GM12878 (cell line): ENCODE measurements at regions not wholly inside any gene's neighbourhood (a gene's known extent, or its start where the extent isn't known, plus 50 kb on each side); places are given as distances from the start of the nearest gene placed in this dataset.

Source experiments
- CEBPB ChIP-seq, 2 experiments: fragments of 150-350 bp in 1 of 2; IDR thresholded peaks; 2 replicates each; pipeline ENCODE4 v1.6.1; 2012 to 2014; ENCODE audit warnings: low read depth in 2 of 2, low read length in 2 of 2, borderline replicate concordance in 1 of 2, inconsistent platforms in 1 of 2
- CHD4 ChIP-seq: fragments of 200-600 bp; sonication (generic); IDR thresholded peaks from 2 replicates; pipeline ENCODE4 v1.6.1; 2016; ENCODE audit warnings: mild to moderate bottlenecking
- DPF2 ChIP-seq: fragments of 450-650 bp; IDR thresholded peaks from 2 replicates; pipeline ENCODE4 v1.6.1; 2017; ENCODE audit warnings: mild to moderate bottlenecking
- ESRRA ChIP-seq: IDR thresholded peaks from 2 replicates; pipeline ENCODE4 v1.6.1; 2012; ENCODE audit warnings: mild to moderate bottlenecking, low read length, improper control_type of control experiment
- GATAD2B ChIP-seq: fragments of 450-650 bp; conservative IDR thresholded peaks from 2 replicates; pipeline ENCODE4 v1.6.1; 2017; ENCODE audit warnings: low read depth, mild to moderate bottlenecking, moderate library complexity
- HDAC2 ChIP-seq: fragments of 200-600 bp; sonication (generic); IDR thresholded peaks from 2 replicates; pipeline ENCODE4 v1.6.1; 2017
- IKZF1 ChIP-seq: fragments of 450-650 bp; conservative IDR thresholded peaks from 2 replicates; pipeline ENCODE4 v1.6.1; 2017; ENCODE audit warnings: antibody characterized with exemption, mild to moderate bottlenecking
- IRF4 ChIP-seq: IDR thresholded peaks from 2 replicates; pipeline ENCODE4 v1.6.1; 2011; ENCODE audit warnings: low read depth, low read length
- JUND ChIP-seq: IDR thresholded peaks from 2 replicates; pipeline ENCODE4 v1.6.1; 2012; ENCODE audit warnings: low read depth, mild to moderate bottlenecking, low read length, improper control_type of control experiment, moderate library complexity
- MYC ChIP-seq: IDR thresholded peaks from 2 replicates; pipeline ENCODE4 v1.6.1; 2011; ENCODE audit warnings: mild to moderate bottlenecking, low read length, moderate library complexity, inconsistent platforms; ENCODE audit not compliant: insufficient read depth, insufficient replicate concordance, insufficient read length, severe bottlenecking
- PAX8 ChIP-seq: fragments of 450-650 bp; IDR thresholded peaks from 2 replicates; pipeline ENCODE4 v1.6.1; 2017; ENCODE audit warnings: mild to moderate bottlenecking, moderate library complexity
- RELA ChIP-seq: fragments of 450-650 bp; IDR thresholded peaks from 2 replicates; pipeline ENCODE4 v1.8.0; 2014; ENCODE audit warnings: borderline replicate concordance; ENCODE audit not compliant: partially characterized antibody
- SMAD1 ChIP-seq: fragments of 450-650 bp; IDR thresholded peaks from 2 replicates; pipeline ENCODE4 v1.6.1; 2018; ENCODE audit warnings: mild to moderate bottlenecking, low read depth; ENCODE audit not compliant: partially characterized antibody
- SREBF2 ChIP-seq: IDR thresholded peaks from 2 replicates; pipeline ENCODE4 v1.6.1; 2012; ENCODE audit warnings: mild to moderate bottlenecking, low read length
- SUZ12 ChIP-seq: fragments of 200-600 bp; sonication (generic); IDR thresholded peaks from one replicate; pipeline ENCODE4 v1.6.1; 2018; ENCODE audit warnings: antibody characterized with exemption, mild to moderate bottlenecking; ENCODE audit not compliant: unreplicated experiment
- ZZZ3 ChIP-seq: IDR thresholded peaks from 2 replicates; pipeline ENCODE4 v1.6.1; 2011; ENCODE audit warnings: low read depth; ENCODE audit not compliant: control insufficient read depth, insufficient read length
- TF ChIP-seq, protein P1 (sequence below): fragments of 450-650 bp; formaldehyde crosslinking; IDR thresholded peaks from 2 replicates; pipeline ENCODE4 v1.5.0; 2022; ENCODE audit warnings: mild to moderate bottlenecking, missing genetic modification characterization
- TF ChIP-seq, protein P2 (sequence below): fragments of 450-650 bp; IDR thresholded peaks from 2 replicates; pipeline ENCODE4 v1.6.1; 2017; ENCODE audit warnings: borderline replicate concordance
- TF ChIP-seq, protein P3 (sequence below): fragments of 450-650 bp; IDR thresholded peaks from 2 replicates; pipeline ENCODE4 v1.6.1; 2016; ENCODE audit warnings: mild to moderate bottlenecking
- TF ChIP-seq, protein P4 (sequence below): fragments of 450-650 bp; IDR thresholded peaks from 2 replicates; pipeline ENCODE4 v1.6.1; 2017; ENCODE audit warnings: mild to moderate bottlenecking, low read depth, inconsistent platforms; ENCODE audit not compliant: poor library complexity, severe bottlenecking
- TF ChIP-seq, protein P5 (sequence below): IDR thresholded peaks from 2 replicates; pipeline ENCODE4 v1.6.1; 2011; ENCODE audit warnings: mild to moderate bottlenecking, low read depth, low read length, moderate library complexity; ENCODE audit not compliant: insufficient replicate concordance

DNA sequence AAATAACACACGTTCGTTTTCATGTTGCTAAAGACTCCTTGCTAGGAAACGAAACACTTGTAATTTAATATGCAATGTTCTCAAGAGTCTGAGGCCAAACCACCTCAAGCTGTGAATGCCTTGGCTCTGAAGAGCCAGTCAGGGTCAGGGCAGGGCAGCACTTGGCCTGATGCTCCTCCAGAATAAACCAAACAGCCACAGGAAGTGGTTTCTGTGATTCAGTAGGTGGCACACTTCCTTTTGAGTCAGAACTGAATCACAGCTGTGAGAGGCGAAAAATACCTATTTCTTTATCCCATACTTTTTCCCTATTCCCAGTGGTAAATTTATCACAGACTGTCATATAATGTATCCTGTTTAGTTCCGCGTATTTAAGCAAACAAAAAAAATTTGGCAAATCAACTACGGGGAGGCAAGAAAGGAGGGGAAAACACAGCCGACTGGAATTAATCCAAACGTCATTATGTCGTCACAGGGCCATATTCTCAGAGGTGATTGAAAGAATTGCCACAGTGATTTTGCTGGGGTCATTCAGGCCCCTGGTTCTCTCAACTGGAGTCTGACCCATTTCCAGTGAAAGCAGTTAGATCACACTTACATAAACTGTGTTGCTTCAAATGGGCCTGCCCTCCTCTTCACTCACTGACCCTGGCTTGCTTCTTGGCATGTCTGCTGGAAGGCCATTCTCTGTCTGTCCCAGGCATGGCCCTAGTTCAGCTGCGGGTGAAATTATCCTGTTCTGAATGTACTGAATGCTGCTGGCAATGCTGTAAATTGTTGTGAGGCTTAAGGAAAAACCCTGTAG lies 71.2 kb downstream of the ARRDC3 start (continued):
- no peak for TF ChIP-seq JUND
- no peak for TF ChIP-seq CHD4
- TF ChIP-seq PAX8: no peak
- TF ChIP-seq SUZ12: no peak
- no peak for TF ChIP-seq RELA
- TF ChIP-seq ESRRA: no peak
- TF ChIP-seq CEBPB (IDR thresholded peaks at IDR 0.05; ENCODE audit: borderline replicate concordance in 1 of 2, low read depth in 2 of 2, low read length in 2 of 2): no peak
- no peak for TF ChIP-seq ZZZ3
- 0 out of 2 replicates have a peak, but pooled peaks have one; percentile 52 for TF ChIP-seq GATAD2B
- TF ChIP-seq, protein P1, sequence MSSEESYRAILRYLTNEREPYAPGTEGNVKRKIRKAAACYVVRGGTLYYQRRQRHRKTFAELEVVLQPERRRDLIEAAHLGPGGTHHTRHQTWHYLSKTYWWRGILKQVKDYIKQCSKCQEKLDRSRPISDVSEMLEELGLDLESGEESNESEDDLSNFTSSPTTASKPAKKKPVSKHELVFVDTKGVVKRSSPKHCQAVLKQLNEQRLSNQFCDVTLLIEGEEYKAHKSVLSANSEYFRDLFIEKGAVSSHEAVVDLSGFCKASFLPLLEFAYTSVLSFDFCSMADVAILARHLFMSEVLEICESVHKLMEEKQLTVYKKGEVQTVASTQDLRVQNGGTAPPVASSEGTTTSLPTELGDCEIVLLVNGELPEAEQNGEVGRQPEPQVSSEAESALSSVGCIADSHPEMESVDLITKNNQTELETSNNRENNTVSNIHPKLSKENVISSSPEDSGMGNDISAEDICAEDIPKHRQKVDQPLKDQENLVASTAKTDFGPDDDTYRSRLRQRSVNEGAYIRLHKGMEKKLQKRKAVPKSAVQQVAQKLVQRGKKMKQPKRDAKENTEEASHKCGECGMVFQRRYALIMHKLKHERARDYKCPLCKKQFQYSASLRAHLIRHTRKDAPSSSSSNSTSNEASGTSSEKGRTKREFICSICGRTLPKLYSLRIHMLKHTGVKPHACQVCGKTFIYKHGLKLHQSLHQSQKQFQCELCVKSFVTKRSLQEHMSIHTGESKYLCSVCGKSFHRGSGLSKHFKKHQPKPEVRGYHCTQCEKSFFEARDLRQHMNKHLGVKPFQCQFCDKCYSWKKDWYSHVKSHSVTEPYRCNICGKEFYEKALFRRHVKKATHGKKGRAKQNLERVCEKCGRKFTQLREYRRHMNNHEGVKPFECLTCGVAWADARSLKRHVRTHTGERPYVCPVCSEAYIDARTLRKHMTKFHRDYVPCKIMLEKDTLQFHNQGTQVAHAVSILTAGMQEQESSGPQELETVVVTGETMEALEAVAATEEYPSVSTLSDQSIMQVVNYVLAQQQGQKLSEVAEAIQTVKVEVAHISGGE (CRISPR knock-in tag): no peak
- TF ChIP-seq, protein P2, sequence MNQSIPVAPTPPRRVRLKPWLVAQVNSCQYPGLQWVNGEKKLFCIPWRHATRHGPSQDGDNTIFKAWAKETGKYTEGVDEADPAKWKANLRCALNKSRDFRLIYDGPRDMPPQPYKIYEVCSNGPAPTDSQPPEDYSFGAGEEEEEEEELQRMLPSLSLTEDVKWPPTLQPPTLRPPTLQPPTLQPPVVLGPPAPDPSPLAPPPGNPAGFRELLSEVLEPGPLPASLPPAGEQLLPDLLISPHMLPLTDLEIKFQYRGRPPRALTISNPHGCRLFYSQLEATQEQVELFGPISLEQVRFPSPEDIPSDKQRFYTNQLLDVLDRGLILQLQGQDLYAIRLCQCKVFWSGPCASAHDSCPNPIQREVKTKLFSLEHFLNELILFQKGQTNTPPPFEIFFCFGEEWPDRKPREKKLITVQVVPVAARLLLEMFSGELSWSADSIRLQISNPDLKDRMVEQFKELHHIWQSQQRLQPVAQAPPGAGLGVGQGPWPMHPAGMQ: no peak
- peak; percentile 27; the same call in 1 of the 2 replicates for TF ChIP-seq IRF4
- TF ChIP-seq, protein P3, sequence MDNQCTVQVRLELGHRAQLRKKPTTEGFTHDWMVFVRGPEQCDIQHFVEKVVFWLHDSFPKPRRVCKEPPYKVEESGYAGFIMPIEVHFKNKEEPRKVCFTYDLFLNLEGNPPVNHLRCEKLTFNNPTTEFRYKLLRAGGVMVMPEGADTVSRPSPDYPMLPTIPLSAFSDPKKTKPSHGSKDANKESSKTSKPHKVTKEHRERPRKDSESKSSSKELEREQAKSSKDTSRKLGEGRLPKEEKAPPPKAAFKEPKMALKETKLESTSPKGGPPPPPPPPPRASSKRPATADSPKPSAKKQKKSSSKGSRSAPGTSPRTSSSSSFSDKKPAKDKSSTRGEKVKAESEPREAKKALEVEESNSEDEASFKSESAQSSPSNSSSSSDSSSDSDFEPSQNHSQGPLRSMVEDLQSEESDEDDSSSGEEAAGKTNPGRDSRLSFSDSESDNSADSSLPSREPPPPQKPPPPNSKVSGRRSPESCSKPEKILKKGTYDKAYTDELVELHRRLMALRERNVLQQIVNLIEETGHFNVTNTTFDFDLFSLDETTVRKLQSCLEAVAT: no peak
- TF ChIP-seq DPF2: peak; percentile 87
- TF ChIP-seq, protein P4, sequence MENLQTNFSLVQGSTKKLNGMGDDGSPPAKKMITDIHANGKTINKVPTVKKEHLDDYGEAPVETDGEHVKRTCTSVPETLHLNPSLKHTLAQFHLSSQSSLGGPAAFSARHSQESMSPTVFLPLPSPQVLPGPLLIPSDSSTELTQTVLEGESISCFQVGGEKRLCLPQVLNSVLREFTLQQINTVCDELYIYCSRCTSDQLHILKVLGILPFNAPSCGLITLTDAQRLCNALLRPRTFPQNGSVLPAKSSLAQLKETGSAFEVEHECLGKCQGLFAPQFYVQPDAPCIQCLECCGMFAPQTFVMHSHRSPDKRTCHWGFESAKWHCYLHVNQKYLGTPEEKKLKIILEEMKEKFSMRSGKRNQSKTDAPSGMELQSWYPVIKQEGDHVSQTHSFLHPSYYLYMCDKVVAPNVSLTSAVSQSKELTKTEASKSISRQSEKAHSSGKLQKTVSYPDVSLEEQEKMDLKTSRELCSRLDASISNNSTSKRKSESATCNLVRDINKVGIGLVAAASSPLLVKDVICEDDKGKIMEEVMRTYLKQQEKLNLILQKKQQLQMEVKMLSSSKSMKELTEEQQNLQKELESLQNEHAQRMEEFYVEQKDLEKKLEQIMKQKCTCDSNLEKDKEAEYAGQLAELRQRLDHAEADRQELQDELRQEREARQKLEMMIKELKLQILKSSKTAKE: peak; percentile 34
- TF ChIP-seq, protein P5, sequence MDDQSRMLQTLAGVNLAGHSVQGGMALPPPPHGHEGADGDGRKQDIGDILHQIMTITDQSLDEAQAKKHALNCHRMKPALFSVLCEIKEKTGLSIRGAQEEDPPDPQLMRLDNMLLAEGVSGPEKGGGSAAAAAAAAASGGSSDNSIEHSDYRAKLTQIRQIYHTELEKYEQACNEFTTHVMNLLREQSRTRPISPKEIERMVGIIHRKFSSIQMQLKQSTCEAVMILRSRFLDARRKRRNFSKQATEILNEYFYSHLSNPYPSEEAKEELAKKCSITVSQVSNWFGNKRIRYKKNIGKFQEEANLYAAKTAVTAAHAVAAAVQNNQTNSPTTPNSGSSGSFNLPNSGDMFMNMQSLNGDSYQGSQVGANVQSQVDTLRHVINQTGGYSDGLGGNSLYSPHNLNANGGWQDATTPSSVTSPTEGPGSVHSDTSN: no peak
- TF ChIP-seq SMAD1: no peak
- TF ChIP-seq SREBF2: no peak
- no peak for TF ChIP-seq HDAC2
- TF ChIP-seq IKZF1: peak; percentile 90
- no peak for TF ChIP-seq MYC
